RCC 7860 (cell line): ENCODE measurements at regions not wholly inside any gene's neighbourhood (a gene's known extent, or its start where the extent isn't known, plus 50 kb on each side); places are given as distances from the start of the nearest gene placed in this dataset.
"Not testable (repeated sequence)": the region's sequence is repeated elsewhere in the genome, so short reads cannot be mapped to it uniquely, and the experiment has no call there.

ENCODE experiments used
- DNase-seq: peaks from one replicate; pipeline ENCODE4 v3.0.0-alpha.2; 2015; ENCODE audit warnings: low spot score
- FAIRE-seq: peaks from 2 replicates; lab custom pipeline; 2012; peaks lifted over from hg19 to GRCh38; lab: Jason Lieb, UNC

DNA sequence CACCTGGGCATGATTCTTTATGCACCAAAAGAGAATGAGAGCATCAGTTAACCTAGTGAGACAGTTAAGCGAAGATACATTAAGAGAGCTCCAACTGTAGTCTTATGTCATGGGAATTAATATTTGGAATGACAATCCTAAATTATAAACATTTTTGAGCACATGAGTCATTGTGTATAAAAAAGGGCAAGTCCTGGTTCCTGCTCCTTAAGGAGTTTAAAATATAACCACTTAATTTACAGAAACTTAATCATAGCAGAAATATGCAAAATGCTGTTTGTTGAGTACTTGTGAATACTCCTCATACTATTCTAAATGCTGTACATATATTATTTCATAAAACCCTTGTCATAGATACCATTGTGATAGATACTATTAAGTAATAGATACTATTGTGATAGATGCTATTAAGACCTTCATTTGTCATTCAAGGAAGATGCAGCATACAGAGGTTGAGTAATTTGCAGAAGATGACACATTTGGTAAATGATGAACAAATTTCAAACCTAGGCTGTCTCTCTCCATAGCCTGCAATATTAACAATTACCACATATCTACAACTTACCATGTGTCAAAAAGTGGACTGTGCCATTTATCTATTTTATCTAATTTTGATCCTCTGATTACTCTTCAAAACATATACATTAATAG, 301.0 kb downstream of the TBC1D4 start:
- DNase-seq (peak; percentile 71), FAIRE-seq (peak; percentile 82)

DNA sequence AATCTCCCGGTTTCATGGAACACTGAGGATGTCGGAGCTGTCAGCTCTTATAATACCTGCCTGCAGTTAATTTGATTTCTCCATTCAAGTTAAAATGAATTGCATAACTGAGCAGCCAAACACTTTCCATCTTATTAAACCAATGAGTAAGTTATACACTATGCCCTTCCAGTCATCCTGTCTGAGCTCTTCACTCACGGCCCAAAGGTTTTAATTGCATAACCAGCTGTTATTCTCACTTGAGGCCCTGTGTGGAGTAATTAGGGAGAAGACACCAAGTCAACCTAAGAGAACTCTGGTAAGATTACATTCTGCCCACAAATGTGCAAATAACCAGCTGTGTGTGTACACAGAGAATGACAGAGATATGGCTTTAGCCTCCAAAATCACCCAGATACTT, 303.5 kb downstream of the TBC1D4 start:
- no peak for FAIRE-seq
- DNase-seq = no peak

DNA sequence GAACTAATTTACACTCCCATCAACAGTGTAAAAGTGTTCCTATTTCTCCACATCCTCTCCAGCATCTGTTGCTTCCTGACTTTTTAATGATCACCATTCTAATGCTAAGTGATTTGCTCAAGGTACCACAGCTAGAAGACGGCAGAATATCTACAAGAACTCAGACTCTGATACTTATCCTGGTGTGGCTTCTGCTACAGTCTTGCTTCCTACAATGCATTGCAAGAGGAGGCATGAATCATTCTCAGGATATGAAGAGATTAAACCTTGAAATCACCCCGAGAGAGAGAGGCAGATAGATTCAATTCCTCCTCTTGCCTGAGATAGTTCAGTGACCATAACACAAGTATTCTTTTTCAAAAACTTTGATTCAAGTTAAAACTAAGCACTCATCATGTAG, 306.4 kb downstream of the TBC1D4 start:
- no peak for FAIRE-seq
- no peak for DNase-seq

DNA sequence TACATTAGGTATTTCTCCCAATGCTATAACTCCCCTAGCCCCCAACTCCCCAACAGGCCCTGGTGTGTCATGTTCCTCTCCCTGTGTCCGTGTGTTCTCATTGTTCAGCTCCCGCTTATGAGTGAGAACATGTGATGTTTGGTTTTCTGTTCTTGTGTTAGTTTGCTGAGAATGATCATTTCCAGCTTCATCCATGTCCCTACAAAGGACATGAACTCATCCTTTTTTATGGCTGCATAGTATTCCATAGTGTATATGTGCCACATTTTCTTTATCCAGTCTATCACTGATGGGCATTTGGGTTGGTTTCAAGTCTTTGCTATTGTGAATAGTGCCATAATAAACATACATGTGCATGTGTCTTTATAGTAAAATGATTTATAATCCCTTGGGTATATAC, 306.9 kb downstream of the TBC1D4 start:
- not testable (repeated sequence) for DNase-seq, FAIRE-seq

DNA sequence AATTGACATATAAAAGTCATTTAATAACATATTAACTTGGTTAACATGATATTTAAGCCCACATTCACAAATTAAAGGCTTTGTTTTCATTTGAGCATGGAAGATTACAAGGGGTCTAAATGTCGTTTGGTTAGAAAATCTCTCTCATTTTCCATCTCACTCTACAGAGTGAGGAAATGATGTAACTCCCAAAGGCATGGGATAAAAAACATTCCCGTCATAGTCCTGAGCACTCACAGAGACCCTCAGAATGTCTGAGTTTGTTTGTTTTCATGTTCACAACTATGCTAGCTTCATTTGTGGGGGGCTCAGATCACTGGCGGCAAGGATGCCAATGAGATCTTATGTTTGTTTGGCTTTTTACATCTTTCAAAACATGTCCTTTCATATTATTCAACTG, 307.5 kb downstream of the TBC1D4 start:
- no peak for FAIRE-seq

DNA sequence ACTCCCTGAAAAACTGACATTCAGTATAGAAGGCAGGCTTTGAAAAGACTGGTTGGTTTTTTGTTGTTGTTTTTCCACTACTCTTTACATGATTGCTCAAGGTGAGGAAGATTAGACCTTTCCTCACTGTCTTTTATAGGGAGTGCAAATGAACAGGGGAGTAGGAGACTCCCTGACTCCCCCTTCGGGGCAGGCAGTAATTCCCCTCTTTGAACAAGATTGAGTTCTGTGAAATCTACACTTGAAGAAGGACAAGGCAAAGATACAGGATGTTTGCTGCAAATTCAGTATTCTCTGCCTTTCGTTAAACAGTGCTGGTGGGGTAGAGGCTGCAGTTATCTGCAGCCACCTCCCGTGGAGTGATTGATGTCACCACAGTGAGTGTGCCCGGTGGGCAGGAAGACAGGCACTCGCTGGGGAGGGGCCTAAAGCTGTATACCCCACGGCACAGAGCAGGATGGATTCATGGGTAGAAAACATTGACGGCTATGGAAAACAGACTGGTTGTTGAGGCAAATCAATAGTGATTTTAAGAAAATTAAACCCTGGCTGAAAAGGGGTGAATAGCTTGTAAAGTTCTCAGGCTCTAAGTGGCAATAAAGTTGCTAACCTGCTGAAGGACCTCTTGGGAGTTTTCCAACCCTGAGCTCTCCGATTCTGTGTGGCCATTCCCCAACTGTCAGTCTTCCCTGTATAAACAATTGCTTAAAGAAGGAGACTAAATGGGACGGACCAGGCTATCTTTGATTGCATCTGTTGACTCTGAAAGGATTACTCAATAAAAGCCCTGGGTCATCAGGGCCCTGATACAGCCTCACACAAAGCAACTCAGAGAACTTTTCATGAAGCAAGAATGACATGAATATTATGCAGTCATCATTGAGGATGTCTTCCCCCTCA, 308.3 kb downstream of the TBC1D4 start:
- no peak for FAIRE-seq
- no peak for DNase-seq

More for the DNA sequence above, 307.5 kb downstream of the TBC1D4 start:
- DNase-seq = no peak

DNA sequence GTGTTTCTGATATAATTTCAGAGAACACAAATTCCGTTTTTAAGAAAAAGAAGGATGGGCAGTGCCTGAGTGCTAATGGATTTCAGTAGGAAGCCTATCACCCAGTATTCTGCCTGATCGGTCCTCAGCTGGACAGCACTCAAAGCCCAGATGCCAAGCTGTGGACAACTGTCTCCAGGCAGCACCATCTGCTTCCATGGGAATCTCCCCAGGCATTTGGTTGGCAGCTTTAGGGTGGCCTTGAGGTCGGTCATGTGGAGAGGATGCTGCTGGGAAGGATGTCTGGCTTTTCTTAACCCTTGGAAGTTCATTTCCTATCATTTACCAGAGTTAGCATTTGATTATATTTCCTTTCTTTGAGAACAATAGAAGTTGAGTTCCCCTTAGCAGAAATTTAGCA, 311.7 kb downstream of the TBC1D4 start:
- no peak for FAIRE-seq
- no peak for DNase-seq

DNA sequence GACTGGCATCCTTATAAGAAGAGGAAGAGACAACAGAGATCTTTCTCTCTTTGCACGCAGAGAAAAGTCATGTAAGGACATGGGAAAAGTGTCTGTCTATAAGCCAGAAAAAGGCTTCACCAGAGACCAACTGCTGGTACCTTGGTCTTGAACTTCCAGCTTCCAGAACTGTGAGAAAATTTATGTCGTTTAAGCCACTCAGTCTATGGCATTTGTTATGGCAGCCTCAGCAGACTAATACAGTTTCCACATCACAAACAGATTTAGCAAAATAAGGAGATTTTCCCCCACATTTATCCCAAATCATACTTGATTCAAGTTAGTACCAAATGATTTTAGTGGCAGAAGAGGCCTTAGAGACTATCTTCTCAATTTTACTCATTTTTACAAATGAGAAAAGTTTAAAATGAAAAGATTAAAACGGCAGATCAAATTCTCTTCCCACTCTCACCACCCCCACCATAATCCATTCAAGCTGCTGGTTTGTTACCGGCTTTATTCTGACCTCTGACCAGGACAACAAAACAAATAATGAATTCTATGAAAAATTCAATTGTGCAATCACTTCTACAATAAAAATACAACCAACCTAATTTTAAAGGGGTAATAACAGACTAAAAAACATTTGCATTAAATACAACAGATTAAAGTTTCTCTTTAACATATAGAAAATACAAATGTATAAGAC, 316.3 kb downstream of the TBC1D4 start:
- FAIRE-seq (no peak), DNase-seq (no peak)

DNA sequence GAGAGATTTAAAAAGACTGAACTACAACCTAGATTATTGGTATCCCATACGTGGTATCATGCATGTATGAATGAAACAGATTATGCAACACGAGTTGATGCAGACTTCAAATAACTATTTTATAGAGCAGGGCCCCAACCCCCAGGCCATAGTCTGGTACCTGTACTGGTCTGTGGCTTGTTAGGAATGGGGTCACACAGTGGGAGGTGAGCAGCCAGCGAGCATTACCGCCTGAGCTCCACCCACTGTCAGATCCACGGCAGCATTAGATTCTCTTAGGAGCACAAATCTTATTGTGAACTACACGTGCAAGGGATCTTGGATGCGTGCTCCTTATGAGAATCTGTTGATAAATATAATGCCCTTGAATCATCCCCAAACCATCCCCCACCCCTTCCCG, 320.2 kb downstream of the TBC1D4 start:
- FAIRE-seq = no peak
- no peak for DNase-seq

DNA sequence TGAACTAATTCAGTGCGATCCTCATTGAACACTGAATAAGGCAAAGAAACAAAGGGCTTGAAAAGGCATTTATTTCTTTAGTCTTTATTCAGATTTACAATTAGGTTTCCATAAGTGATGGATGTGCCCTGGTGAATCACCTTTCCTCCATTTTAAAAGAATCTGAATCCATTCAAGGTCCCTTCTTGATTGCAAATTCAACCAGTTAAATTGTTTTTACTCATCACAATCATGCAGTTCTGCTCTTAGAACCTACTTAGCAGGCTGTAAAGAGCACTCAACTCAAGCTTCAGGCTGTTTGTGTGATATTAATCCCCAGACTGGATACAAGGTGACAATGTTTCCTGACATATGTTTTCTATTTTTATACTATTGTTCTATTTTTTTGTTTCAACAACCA, 321.0 kb downstream of the TBC1D4 start:
- no peak for FAIRE-seq

DNA sequence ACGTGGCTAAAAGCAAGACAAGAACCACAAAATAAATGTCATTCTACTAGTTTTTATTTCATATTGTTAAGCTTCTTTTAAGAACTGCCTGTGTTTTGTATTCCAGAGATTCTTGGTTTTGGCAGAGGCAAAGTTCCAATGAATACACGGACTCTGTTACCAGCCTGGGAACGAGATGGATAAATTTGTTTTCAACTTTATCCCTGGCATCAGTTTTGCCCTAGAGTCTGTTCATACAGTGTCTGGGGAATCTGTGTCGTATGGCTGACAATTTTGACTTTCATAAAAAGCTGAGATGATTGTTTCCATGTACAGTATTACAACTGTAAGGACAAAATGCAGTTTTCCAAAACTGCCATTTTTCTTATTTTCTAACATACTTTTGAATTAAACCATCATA, 327.6 kb downstream of the TBC1D4 start:
- FAIRE-seq (no peak), DNase-seq (no peak)

More for the DNA sequence above, 321.0 kb downstream of the TBC1D4 start:
- no peak for DNase-seq

DNA sequence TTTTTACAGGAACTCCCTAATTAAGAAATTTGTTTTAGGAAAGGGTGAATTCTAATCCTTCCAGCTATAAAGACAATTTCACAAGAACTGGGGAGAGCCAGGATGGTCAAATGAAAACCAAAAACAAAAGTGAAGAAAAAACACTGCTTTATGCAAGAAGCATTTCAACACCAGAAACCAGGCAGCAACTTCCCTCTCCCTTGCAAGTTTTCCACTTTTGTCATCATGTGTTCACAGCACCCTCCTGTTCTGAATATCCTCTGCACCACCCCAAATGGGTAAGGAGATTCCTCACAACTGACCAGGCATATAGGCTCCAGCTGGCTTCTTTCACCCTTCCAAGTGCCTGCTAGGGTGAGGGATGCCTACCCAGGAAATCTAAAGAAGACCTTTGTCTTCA, 328.1 kb downstream of the TBC1D4 start:
- FAIRE-seq = no peak
- DNase-seq = no peak

DNA sequence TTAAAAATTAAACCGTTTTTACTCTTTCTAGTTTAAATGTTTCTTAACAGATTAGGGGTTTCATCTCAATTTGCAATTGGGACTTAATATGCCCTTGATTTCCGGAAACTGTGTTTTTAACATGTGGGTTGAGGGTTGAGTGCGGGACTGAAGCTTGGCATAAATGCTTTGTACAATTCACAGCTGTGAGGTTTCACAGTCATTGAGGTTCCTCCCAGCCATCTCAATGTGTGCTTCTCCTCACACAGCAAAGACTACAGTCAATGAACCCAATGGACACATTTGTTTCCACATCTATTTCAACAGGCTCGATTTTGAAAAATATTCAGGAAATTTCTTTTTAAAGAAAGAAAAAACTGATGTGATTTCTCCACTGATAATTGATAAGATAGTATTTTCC, 328.6 kb downstream of the TBC1D4 start:
- no peak for FAIRE-seq

DNA sequence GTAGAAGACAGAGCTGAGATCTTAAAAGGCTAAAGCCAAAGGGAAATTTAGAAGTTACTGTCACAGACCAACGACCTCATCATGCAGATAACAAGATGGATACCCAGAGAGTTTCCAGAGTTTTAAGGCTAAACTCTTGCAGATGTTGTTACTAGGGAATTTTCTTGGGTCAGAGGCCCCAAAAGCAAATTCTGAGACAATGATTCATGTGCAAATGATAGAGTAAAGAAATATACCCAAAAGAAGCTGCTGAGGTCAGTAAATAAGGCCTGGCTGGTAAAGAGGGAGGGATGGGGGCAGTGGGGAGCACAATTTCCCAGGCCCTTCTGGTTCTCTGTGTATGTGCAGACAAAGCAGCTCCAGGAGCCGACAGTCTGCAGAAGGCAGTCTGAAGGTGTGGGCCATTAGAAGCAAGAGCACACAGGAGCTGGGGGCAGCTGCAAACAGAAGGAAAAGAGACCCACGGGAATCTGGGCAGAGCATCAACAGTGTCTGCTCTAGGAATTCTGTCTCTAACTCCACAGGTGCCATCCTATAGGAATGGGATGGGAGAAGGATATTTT, 330.8 kb downstream of the TBC1D4 start:
- DNase-seq (peak; percentile 42), FAIRE-seq (no peak)

More for the DNA sequence above, 328.6 kb downstream of the TBC1D4 start:
- no peak for DNase-seq

DNA sequence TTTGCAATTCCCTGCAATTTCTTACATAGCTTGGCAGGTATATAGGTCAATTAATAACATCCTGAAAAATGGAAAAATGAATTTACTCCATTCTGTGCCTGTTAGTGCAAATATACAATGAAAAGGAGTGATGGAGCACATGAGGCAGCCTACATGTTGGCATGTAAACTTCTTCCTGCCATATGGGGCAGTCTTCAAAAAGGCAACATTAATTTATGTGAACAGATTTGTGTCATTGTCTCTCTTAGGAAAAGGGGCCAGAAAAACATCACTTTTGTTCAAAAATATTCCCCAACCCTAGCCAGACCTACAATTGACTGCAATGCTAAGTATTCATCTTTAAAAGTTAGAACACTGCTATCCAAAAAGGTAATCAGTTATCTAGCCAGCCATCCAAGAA, 332.2 kb downstream of the TBC1D4 start:
- FAIRE-seq = no peak
- DNase-seq = no peak

DNA sequence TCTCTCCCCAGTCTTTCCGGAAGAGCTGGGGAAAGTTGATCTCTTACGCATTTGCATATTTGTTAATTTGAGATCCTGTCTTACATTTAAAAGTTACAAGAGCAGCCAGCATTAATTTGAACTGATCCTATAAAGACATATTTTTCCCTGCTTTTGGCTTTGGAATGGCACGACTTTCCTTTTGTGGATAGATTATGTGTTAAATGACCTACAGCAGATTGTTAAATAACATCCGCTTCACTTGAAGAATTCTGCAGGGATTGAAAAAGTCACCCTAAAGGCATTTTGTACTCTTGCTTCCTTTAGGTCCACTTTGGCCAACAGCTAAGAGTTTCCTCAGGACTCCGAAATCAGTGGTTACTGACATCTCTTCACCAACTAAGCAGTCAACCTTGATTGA, 334.0 kb downstream of the TBC1D4 start:
- DNase-seq = no peak
- FAIRE-seq = no peak

DNA sequence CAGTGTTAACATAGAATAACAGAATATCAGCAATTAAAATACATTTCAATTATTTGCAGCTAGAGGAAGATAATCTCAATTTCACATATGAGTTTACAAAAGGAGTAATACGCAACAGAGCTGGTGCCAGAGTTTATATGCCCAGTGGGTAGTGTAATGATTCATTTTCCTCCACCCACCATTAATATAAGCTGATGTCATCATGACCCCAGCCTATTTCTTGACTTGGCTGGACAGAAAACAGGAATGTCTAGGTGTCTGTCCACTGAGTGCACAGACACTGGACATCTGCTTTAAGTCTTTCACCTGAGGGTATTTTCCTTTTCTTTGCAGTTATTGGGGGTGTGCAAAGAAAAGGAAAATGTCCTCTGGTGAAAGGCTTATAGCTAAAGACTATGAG, 335.5 kb downstream of the TBC1D4 start:
- FAIRE-seq (no peak), DNase-seq (no peak)

DNA sequence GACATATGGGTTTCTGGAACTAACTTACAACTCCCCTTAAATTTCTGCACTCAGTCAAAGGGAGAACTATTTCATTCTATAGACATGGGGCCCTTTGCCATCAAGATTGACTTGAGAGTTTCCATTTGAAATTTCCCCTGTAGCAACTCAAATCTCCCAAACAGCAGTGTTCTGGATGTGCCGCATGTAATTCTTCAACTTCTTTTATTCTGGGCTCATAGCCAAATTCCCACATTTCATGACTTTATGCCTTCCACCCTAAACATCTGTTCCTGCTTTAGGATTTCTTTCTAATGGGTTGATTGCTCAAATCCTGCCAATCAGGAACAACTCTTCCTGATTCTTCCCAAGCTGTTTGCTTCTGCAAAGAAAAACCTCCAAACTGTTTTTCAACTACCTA, 336.0 kb downstream of the TBC1D4 start:
- DNase-seq (no peak), FAIRE-seq (no peak)

DNA sequence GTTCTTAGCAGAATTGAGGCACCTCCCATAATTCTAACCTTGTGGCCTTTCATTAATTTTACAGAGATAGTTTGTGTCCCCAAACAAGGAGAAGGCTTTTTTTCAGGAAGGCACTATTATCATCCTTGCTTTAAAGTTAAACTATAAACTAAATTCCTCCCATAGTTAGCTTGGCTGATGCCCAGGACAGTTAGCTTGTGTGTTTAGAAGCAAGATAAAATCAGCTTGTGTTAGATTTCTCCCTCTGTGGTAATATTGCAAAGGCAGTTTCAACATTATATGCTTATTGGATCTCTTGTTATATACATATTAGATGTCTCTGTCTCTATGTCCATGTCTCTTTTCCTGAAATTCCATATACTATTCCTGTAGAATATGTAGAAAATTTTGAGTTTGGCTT, 342.7 kb downstream of the TBC1D4 start:
- DNase-seq = no peak
- no peak for FAIRE-seq

DNA sequence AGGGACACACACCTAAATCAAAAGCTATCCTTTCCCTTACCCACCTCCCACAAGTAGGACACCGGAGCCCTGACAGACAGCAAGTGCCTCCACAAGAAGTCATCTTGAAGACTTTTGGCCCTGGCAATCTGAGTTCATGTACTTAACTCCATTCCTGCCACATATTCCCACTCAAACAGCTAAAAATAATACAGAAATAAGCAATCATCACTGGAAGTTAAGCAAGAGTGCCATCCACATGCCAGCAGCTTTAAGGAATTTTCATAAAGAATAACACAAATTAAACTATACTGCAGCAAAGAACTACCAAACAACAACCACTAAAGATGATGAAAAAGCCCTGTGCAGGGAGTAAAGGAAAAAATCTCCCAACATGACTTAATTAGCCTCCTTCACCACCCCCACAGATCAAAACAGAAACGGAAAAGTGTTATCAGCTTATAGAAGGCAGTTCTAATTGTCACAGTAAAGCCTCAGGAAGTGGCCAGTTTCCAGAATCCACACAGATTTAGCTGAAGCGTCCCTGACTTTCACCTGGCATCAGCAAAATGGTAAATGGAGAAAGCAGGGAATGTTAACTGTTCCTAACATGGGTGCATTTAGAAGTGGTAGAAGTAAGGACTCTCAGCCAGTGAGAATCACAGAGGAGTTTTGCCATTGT, 343.9 kb downstream of the TBC1D4 start:
- FAIRE-seq (no peak), DNase-seq (no peak)

DNA sequence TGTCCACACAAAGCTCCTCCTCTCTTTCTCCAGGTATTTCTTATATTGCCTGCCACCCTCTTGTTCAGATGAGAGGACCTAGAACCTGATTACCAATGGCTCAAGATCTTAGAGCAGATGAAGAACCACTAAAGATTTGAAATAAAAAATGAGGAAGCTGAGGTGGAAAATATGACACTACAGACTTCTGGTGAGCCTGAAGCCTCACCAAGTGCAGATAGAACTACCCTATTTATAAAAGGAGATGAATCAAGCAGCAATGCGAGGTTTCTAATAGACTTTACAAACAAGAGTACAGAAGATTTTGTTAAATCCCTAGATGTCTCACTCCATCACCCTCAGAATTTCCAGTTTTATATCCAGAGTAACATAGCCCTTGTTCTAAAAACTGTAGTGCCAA, 345.8 kb downstream of the TBC1D4 start:
- DNase-seq = no peak
- no peak for FAIRE-seq
